HS-27A (cell line): ENCODE measurements at regions not wholly inside any gene's neighbourhood (a gene's known extent, or its start where the extent isn't known, plus 50 kb on each side); places are given as distances from the start of the nearest gene placed in this dataset.
A peak's percentile ranks its signal among the peaks of the same experiment; 100 is the strongest.
"Not testable (repeated sequence)": the region's sequence is repeated elsewhere in the genome, so short reads cannot be mapped to it uniquely, and the experiment has no call there.

Experiments used
- DNase-seq: peaks from one replicate; pipeline ENCODE4 v3.0.0-alpha.2; 2012; ENCODE audit warnings: low read depth, missing footprints

- no peak for DNase-seq
Observed at GRCh38 chr1:118297521-118297920, 112.5 kb upstream of the SPAG17 start.

GRCh38 chr1:118294875-118295642 lies 110.0 kb upstream of the SPAG17 start:
- DNase-seq = no peak

- no peak for DNase-seq
Observed at GRCh38 chr1:118291661-118292060, 106.6 kb upstream of the SPAG17 start.

GRCh38 chr1:118290571-118290970 lies 105.5 kb upstream of the SPAG17 start:
- no peak for DNase-seq

- DNase-seq = no peak
Observed at GRCh38 chr1:118290046-118290445, 105.0 kb upstream of the SPAG17 start.

GRCh38 chr1:118280656-118281055 lies 95.6 kb upstream of the SPAG17 start:
- DNase-seq = not testable (repeated sequence)

GRCh38 chr1:118275472-118276115 lies 90.6 kb upstream of the SPAG17 start:
- no peak for DNase-seq

- DNase-seq = no peak
Observed at GRCh38 chr1:118272884-118273283, 87.9 kb upstream of the SPAG17 start.

GRCh38 chr1:118271883-118272282 lies 86.9 kb upstream of the SPAG17 start:
- no peak for DNase-seq

GRCh38 chr1:118269598-118269997 lies 84.6 kb upstream of the SPAG17 start:
- DNase-seq = no peak

GRCh38 chr1:118266436-118266835 lies 81.4 kb upstream of the SPAG17 start:
- DNase-seq = no peak

GRCh38 chr1:118264343-118264742 lies 79.3 kb upstream of the SPAG17 start:
- no peak for DNase-seq

GRCh38 chr1:118262865-118263264 lies 77.8 kb upstream of the SPAG17 start:
- DNase-seq = no peak

GRCh38 chr1:118258975-118259374 lies 73.9 kb upstream of the SPAG17 start:
- no peak for DNase-seq

- no peak for DNase-seq
Observed at GRCh38 chr1:118257946-118258345, 72.9 kb upstream of the SPAG17 start.

GRCh38 chr1:118254491-118255425 lies 69.7 kb upstream of the SPAG17 start:
- DNase-seq = peak; percentile 11

- no peak for DNase-seq
Observed at GRCh38 chr1:118254001-118254400, 69.0 kb upstream of the SPAG17 start.

GRCh38 chr1:118253053-118253915 lies 68.3 kb upstream of the SPAG17 start:
- DNase-seq = no peak

- DNase-seq = no peak
Observed at GRCh38 chr1:118252624-118253023, 67.6 kb upstream of the SPAG17 start.

GRCh38 chr1:118250232-118250631 lies 65.2 kb upstream of the SPAG17 start:
- no peak for DNase-seq

- no peak for DNase-seq
Observed at GRCh38 chr1:118249641-118250040, 64.6 kb upstream of the SPAG17 start.

- DNase-seq = no peak
Observed at GRCh38 chr1:118247593-118247992, 62.6 kb upstream of the SPAG17 start.
